DMS 273 treated with DMSO at 0.1 percent for 48 hours (cell line): ENCODE measurements at regions not wholly inside any gene's neighbourhood (a gene's known extent, or its start where the extent isn't known, plus 50 kb on each side); places are given as distances from the start of the nearest gene placed in this dataset.

Experiments used
- DNase-seq: peaks from one replicate; lab custom pipeline; 2025; lab: John Stamatoyannopoulos, UW

DNA sequence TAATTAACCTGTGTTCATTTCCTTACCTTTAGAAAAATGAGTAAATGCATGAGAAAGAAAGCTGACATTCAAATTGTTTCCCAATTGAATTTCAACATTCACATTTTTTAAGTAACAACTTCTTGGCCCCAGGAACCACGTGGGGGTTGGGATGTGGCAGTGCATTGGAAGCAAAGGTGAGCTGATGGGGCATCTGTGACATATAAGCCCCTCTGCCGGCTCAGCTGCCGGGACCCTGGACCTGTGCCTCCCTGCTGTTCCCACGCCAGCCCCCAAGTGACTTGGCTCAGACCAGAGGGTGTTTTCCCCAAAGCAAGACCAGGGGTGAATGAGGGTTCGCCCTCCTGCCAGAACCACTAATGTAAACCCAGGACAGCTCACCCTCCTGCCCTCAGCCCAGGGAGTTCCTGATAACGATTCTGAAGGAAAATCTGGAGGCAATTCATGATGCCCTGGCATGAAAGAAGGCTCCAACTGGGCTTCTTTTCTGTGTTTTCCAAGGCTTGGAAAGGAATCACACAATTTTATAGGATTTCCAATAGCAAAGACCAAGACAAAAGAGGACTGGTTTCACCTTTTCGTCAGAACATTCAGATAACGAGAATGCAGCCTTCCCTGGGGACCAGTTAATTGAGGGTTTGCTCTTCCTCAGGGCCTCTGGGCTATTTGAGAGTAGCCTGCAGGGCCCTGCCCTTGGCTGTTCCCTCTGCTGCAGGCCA, 193.2 kb upstream of the TWIST2 start:
- DNase-seq, result no peak

- DNase-seq, result no peak
Measured at GRCh38 chr2:238655198-238655860, 192.6 kb upstream of the TWIST2 start.

GRCh38 chr2:238655974-238656722, 191.7 kb upstream of the TWIST2 start:
- DNase-seq, result no peak

GRCh38 chr2:238657132-238658053, 190.5 kb upstream of the TWIST2 start:
- no peak for DNase-seq

DNA sequence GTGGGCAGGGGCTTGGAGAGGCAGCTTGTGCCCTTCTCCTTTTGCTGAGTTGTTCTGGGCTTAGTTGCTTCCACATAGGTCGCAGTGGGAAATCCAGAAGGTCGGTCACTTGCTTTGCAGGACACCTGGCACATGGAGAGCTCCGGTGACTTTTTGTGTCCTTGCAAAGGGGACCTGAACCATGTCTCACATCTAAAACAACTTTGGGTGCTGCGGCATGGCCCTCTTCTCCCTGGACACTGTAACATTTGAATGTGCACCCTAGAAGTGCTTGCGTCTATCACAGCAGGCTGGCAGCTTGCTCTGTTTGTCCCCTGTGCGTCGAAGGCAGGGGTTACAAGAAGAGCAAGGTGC, 189.9 kb upstream of the TWIST2 start:
- no peak for DNase-seq

- DNase-seq, result no peak
Measured at GRCh38 chr2:238658820-238659219, 189.1 kb upstream of the TWIST2 start.

- no peak for DNase-seq
Measured at GRCh38 chr2:238659231-238659630, 188.7 kb upstream of the TWIST2 start.

GRCh38 chr2:238663586-238663985, 184.3 kb upstream of the TWIST2 start:
- no peak for DNase-seq

DNA sequence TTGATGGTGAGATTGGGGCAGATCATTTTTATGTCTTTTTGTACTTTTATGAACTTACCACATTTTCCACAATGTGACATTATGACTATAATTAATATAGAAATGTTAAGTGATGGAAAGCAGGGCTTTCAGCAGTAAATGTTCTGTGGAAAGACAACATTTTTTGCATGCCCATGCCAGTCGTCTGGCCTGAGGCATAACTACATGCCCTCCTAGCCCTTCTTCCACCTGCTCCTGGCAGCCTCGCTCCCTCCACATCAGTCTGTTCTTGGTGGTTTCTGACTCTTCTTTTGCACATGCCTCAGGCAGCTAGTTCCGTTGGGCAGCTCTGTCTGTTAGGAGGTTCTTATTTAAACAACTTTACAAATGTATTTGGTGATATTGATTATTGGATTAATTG, 182.0 kb upstream of the TWIST2 start:
- DNase-seq, result no peak

GRCh38 chr2:238666543-238666942, 181.3 kb upstream of the TWIST2 start:
- DNase-seq, result no peak

GRCh38 chr2:238667008-238667407, 180.9 kb upstream of the TWIST2 start:
- DNase-seq, result no peak

GRCh38 chr2:238667639-238668038, 180.2 kb upstream of the TWIST2 start:
- DNase-seq, result no peak

- no peak for DNase-seq
Measured at GRCh38 chr2:238668426-238668825, 179.5 kb upstream of the TWIST2 start.

- DNase-seq, result no peak
Measured at GRCh38 chr2:238669046-238669445, 178.8 kb upstream of the TWIST2 start.

DNA sequence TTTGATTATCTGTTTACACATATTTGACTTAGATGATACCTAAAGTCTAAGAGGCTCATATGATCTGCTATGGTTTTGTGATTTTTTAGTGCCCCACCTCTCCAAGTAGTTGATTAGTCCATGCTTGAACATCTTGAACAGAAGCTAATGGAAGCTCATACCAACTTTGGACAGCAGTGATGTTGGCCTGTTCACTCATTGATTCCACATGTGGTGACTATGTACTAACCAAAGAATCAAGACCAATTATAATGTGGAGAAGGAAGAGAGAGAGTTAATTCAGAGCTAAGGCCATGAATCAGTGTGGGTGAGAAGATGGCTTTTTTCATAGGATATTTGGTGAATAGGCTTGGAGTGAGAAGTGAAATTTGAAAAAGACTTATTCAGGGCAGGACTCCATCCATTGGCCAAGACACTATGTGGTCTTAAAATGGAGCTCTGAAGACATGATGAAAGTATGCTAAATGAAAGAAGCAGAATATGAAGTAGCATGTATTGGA, 178.3 kb upstream of the TWIST2 start:
- no peak for DNase-seq

DNA sequence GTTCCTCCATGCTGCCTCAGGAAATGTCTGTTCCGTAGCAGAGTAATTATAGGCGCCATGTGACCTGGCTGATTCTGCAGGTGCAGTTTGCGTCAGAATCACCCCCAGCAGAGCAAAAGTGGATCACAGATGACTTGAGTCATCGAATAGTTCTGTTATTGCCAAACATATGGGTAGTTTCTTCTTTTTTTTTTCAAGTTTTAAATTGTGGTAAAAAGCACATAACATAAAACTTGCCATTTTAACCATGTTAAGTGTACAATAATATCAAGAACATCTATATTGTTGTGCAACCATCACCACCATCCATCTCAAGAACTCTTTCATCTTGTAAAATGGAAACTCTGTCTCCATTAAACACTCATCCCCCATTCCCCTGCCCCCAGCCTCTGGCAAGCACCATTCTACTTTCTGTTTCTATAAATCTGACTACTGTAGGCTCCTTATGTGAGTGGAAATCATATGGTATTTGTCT, 177.7 kb upstream of the TWIST2 start:
- no peak for DNase-seq

GRCh38 chr2:238682536-238682935, 165.3 kb upstream of the TWIST2 start:
- no peak for DNase-seq

- no peak for DNase-seq
Measured at GRCh38 chr2:238684362-238685326, 163.2 kb upstream of the TWIST2 start.

- no peak for DNase-seq
Measured at GRCh38 chr2:238685327-238685709, 162.6 kb upstream of the TWIST2 start.

DNA sequence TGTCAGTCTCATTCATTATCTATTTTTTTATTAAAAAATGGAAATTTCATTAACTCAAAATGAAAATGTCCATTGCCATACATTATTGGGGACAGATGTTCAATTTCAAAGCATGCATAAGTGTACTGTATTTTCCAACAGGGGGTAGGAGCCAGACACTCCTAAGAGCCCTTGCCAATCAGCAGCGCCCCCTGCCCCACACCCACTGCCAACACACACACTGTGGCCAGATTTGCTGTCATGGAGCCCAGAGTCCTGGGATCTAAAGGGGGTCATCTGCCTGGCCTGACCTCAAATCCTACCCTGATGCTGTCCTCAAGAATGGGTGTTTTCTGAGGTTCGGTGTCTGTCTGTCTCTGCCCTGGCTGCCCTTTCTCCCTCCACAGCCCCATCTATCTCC, 162.2 kb upstream of the TWIST2 start:
- DNase-seq, result no peak

DNA sequence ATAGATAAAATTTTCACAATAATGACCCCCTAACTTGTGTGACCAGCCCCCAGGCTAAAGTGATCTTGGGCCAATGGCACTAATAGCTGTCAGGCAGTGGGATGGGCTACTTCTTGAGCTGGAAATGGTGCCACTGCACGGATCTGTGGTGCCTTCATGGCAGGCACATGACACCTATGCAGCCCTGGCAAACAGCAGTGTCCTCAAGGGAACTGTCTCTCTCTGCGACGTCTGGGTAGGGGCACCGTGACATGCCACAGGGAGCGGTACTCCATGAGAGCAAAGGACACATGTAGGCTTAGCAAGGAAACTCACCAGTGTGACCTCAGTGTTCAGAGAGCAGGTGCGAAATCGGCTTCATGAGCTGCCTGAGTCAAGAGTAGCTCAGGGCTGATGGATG, 161.7 kb upstream of the TWIST2 start:
- DNase-seq, result no peak
